ENCODE measurements at regions not wholly inside any gene's neighbourhood (a gene's known extent, or its start where the extent isn't known, plus 50 kb on each side); places are given as distances from the start of the nearest gene placed in this dataset.

GRCh38 chr11:110371084-110371483 is 58.7 kb upstream of the FDX1 start:
- intact Hi-C loops (cut with DNase I), result loop anchor here (5.0 to 10.0 kb wide), 4 partner anchors 64 to 426 kb away; no protein-coding TSS in a partner anchor
- no peak overlapping the region for H3K27ac ChIP-seq

DNA sequence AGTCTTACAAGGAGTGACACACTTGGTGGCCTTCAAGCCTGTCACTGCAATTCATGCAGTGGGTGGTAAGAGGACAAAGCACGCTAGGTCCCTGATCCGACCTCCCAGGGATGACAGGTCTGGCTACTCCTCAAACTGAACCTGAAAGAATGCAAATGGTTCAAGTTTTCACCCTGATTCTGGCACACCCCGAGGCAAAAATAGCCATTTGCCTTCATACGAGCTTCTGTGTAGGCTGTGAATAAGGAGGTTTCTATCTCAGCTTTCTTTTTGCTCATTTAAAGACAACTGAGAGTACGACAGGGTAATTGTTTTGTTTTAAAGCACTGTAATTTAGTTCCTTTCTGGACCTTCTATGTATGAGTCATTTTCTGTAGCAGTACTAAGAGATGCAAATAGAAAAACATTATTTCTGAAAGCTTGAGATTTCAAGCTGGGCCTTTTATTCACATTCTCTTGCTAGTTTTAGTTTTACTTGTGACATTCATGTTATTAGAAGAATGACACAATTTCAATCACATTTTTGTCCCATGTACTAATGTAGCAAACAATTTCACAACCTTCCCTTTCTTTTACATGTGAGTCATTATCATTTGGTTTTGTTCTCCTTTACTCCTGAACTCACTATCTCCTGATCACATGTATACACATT is 56.6 kb upstream of the FDX1 start:
- DNase-seq (no peak), ATAC-seq (no peak)
- Histone ChIP-seq H3K27ac (peak overlapping the region; percentile 41 to 68), H3K9me3 (no peaks in the 10 kb centered on the region), H3K4me3 (no peak overlapping the region), H3K27me3 (no peaks in the 10 kb centered on the region), H3K36me3 (no peaks in the 10 kb centered on the region), H3K4me1 (peaks cover 0 to 47% of the 10 kb centered on the region in 2 donors)
- TF ChIP-seq, protein P1, sequence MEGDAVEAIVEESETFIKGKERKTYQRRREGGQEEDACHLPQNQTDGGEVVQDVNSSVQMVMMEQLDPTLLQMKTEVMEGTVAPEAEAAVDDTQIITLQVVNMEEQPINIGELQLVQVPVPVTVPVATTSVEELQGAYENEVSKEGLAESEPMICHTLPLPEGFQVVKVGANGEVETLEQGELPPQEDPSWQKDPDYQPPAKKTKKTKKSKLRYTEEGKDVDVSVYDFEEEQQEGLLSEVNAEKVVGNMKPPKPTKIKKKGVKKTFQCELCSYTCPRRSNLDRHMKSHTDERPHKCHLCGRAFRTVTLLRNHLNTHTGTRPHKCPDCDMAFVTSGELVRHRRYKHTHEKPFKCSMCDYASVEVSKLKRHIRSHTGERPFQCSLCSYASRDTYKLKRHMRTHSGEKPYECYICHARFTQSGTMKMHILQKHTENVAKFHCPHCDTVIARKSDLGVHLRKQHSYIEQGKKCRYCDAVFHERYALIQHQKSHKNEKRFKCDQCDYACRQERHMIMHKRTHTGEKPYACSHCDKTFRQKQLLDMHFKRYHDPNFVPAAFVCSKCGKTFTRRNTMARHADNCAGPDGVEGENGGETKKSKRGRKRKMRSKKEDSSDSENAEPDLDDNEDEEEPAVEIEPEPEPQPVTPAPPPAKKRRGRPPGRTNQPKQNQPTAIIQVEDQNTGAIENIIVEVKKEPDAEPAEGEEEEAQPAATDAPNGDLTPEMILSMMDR (IDR thresholded peaks at IDR 0.05), result no peak
- intact Hi-C loops (cut with DNase I), result loop anchor here (5.0 to 10.0 kb wide), 4 partner anchors 62 to 428 kb away; no protein-coding TSS in a partner anchor

More at GRCh38 chr11:110371084-110371483, 58.7 kb upstream of the FDX1 start:
- Histone ChIP-seq H3K4me1 (peaks cover 0 to 41% of the 10 kb centered on the region in 2 donors), H3K36me3 (no peaks in the 10 kb centered on the region), H3K9me3 (no peaks in the 10 kb centered on the region), H3K4me3 (no peak overlapping the region), H3K27me3 (no peaks in the 10 kb centered on the region)
- TF ChIP-seq, protein P1 (IDR thresholded peaks at IDR 0.05), result no peak
- DNase-seq, result peak in 1 of 4 donors; percentile 39
- no peak for ATAC-seq

GRCh38 chr11:110374921-110375320 is 54.8 kb upstream of the FDX1 start:
- peaks cover 0 to 47% of the 10 kb centered on the region in 2 donors for H3K4me1 ChIP-seq
- peak overlapping the region in 1 of 2 donors; percentile 68 for H3K27ac ChIP-seq
- TF ChIP-seq, protein P1 (IDR thresholded peaks at IDR 0.05), result no peak
- no peaks in the 10 kb centered on the region for H3K9me3 ChIP-seq
- intact Hi-C loops (cut with DNase I), result loop anchor here (5.0 to 10.0 kb wide), 4 partner anchors 60 to 430 kb away; no protein-coding TSS in a partner anchor
- no peak overlapping the region for H3K4me3 ChIP-seq
- H3K36me3 ChIP-seq, result no peaks in the 10 kb centered on the region
- no peaks in the 10 kb centered on the region for H3K27me3 ChIP-seq
- DNase-seq (no peak), ATAC-seq (peak; percentile 29)

GRCh38 chr11:110375351-110375750 is 54.4 kb upstream of the FDX1 start:
- DNase-seq (no peak), ATAC-seq (no peak)
- Histone ChIP-seq H3K4me1 (peaks cover 0 to 47% of the 10 kb centered on the region in 2 donors), H3K36me3 (no peaks in the 10 kb centered on the region), H3K4me3 (no peak overlapping the region), H3K27me3 (no peaks in the 10 kb centered on the region), H3K27ac (peak overlapping the region in 1 of 2 donors; percentile 68), H3K9me3 (no peaks in the 10 kb centered on the region)
- intact Hi-C loops (cut with DNase I), result loop anchor here (10.0 kb wide), 3 partner anchors 59 to 431 kb away; no protein-coding TSS in a partner anchor
- TF ChIP-seq, protein P1 (IDR thresholded peaks at IDR 0.05), result no peak

DNA sequence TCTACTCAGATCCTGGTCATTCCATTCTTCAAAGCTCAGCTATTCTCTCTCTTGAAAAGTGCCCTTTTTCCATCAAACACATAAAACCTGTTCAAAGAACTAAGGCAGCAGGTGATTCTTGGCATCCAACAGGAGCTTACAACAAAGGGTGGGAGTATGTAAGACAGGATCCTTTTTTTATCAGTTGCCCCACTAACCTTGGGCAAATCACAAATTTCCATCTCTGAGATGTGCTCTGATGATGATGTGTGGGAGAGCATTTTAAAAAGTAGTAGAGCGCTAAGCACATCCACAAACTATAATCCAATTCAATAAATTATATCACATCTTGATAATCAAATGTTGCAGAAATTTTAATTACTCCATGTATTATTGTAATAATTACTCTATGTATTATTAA is 53.7 kb upstream of the FDX1 start:
- no peak overlapping the region for H3K4me3 ChIP-seq
- no peak overlapping the region for H3K27ac ChIP-seq
- no peak for ATAC-seq

More for the DNA sequence above, 53.7 kb upstream of the FDX1 start:
- no peak for DNase-seq
- TF ChIP-seq, protein P1 (IDR thresholded peaks at IDR 0.05), result no peak
- Histone ChIP-seq H3K9me3 (no peaks in the 10 kb centered on the region), H3K4me1 (peaks cover 0 to 47% of the 10 kb centered on the region in 2 donors), H3K27me3 (no peaks in the 10 kb centered on the region), H3K36me3 (no peaks in the 10 kb centered on the region)
- intact Hi-C loops (cut with DNase I), result loop anchor here (10.0 kb wide), 3 partner anchors 59 to 431 kb away; no protein-coding TSS in a partner anchor
